ENCODE measurements at regions not wholly inside any gene's neighbourhood (a gene's known extent, or its start where the extent isn't known, plus 50 kb on each side); places are given as distances from the start of the nearest gene placed in this dataset.

GRCh38 chr5:25418319-25418859, 773.6 kb upstream of the CDH10 start:
- TF ChIP-seq TAF1 (IDR thresholded peaks at IDR 0.05; ENCODE audit: borderline replicate concordance, low read depth, low read length) (no peak), POLR2A (IDR thresholded peaks at IDR 0.05; ENCODE audit: low read depth, low read length) (no peak), POLR2AphosphoS5 (IDR thresholded peaks at IDR 0.05; ENCODE audit: low read depth, low read length) (no peak)
